NCI-H146 (cell line): ENCODE measurements at regions not wholly inside any gene's neighbourhood (a gene's known extent, or its start where the extent isn't known, plus 50 kb on each side); places are given as distances from the start of the nearest gene placed in this dataset.

ENCODE experiments used
- DNase-seq: peaks from one replicate; lab custom pipeline; 2025; lab: John Stamatoyannopoulos, UW

DNA sequence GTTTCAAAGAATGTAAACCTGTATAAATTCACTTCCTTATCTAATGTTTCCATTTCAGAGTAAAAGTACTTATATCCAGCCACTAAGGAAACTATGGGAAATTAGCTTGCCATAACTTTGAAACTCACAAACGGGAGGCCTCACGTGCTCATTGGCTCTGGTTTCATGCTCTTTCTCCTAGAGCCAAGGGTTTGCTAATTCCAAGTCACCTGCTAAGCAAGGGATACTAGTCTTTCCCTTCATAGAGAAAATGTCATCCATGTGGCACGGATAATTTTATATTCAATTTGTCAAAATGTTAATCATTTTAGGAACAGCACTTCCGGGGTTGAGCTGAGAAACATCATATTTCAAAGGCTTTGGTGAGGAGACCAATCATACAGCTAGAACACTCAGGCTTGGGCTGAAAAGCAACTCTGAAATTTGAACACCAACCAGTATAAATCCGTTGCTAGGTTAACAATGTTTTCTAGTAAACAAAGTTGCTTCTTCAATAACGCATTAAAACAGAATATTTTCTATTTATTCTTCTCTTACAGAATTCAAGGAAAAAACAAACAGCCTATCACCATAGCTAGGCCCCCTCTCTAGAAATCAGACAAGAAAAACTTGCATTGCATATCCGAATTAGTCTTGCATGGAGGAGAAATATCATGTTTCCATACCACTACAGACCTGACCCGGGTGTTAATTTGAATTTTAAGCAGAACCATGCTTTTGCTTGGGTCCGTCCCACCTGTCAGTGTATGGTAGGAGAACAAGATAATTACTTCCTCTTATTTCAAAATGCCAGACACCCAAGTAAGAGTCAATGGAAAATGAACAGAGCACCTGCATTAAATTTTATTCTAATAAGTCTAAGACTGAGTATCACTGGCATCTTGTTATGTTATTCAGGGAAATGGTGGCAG is 196.1 kb upstream of the ESRRG start:
- DNase-seq: no peak

DNA sequence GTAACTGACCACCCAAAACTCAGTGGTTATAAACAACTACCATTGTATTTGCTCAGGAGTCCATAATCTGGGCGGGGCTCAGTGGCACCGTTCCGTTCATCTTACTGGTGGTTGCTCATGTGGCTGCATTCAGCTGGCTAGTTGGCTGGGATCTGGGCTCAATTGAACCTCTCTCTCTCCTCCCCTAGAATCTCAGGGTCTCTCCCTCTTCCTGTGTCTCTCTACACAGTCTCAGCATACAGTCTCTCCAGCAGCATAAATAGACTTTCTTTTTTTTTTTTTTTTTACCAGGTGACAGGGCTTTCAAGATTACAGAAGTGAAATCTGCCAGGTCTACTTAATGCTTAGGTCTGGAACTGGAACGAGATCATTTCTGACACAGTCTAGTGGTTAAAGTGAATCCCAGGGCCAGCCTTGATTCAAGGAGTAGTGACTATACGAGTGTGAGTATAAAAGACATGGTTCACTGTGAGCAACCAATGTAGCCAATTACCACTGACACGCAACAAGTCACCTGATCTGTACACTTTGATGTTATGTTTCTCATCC is 193.7 kb upstream of the ESRRG start:
- no peak for DNase-seq

GRCh38 chr1:216914974-216915373 is 191.7 kb upstream of the ESRRG start:
- no peak for DNase-seq

GRCh38 chr1:216913976-216914375 is 190.7 kb upstream of the ESRRG start:
- no peak for DNase-seq

DNA sequence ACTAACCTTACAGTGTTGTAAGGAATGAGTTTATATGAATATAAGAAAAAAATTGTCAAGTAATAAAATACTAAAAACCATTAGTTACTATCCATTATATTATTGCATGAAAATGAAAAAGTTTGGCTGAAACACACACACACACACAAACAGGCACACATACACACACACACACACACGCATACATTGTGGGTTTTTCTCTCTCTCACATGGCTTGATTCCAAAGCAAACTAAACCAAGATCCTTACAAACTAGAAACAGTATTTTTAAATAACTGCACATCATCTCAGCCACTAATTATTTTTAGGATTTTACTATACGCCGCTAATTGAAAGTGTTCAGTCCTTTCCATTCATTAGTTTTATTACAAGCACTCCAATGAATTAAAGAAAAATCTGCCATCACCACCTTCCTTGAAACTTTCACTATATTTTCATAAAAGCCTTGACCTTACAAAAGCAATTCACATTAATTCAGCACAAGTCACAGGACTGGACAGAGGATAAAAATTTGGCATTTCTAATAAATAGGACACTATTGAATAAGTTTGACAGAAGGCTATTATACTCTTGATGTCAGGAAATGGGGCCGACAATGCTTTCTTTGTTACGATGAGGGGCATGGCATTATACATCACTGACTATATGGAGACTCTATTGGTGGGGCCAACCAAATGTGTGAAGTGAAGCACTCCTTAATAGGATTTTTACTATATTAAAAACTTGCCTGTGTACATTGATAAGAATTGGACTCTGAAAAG is 187.0 kb upstream of the ESRRG start:
- DNase-seq: no peak

GRCh38 chr1:216908126-216908525 is 184.9 kb upstream of the ESRRG start:
- no peak for DNase-seq

GRCh38 chr1:216907100-216907499 is 183.9 kb upstream of the ESRRG start:
- no peak for DNase-seq

GRCh38 chr1:216905781-216906180 is 182.6 kb upstream of the ESRRG start:
- no peak for DNase-seq

DNA sequence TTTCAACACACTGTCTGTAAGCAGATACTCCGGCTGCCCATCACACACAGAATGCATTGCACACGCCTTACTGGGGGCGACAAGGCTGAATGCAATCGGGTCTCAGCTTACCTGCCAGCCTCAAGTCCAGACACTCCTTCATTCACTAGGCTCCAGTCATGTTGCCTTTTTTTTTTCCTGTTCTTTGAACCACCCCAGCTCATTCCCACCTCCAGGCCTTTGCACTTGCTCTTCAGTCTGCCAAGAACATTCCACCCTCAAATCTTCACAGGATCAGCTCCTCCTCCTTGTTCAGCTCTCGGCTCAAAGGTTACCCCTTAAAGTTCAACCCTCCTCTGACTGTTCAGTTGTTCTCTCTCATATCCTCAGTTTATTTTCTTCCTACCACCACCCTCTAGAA is 181.9 kb upstream of the ESRRG start:
- DNase-seq: no peak

DNA sequence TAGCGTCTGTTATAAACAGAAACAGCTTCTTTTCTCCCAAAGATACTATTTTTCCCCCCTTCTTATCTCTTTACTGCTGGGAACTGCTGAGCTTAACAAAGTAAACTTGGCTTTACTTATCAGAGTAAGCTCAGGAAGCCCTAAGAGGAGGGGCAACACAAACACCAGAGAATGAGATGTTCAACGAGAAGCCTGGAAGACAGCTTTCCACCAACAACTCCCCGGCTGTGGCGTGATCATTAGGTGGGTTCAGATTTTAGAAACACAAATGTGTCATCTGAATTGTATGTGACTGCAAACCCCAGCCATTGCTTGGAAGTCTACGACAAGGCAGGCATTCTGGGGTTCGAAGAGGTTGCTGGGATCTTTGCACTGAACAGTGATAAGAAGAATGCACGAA is 181.2 kb upstream of the ESRRG start:
- DNase-seq: no peak

DNA sequence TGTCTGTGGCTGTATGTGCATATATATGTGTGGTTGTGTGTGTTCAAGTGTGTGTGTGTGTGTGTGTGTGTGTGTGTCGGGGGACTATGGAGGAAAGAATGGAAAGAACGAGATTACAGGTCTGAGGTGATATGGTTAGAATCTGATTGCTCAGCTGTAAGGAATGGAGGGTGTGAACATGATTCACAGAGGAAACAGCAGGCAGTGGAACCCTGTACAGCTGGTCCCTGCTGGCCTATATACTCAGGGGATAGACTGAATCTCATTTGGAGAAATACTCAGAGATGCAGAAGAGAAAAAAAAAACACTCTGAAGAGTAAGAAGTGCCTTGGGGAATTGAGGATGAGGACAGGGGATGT is 180.1 kb upstream of the ESRRG start:
- DNase-seq: peak; percentile 6

- DNase-seq: peak; percentile 40
Measured at GRCh38 chr1:216902669-216903381, 179.6 kb upstream of the ESRRG start.

DNA sequence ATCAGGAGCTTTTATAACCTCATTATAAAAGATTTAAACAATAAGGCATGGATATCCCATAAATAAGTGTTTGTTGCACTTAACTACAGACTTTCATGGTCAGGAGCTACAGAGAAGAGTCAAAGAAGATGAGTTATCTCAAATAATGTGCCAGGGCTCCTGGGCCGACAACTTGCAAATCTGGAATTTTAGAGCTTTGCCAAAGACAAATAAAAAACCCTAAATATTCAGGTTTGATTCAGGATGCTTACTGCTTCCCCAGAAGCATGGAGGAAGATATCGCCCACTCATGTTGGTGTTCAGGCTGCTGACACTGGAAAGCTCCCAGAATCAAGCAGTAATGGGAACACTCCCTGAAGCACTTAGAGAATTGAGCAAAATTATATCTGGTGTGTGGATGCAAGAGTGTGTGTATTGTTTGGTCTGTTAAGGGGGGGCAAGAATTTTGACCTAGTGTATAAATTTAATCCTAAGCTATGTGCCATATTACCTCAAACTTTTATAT is 176.9 kb upstream of the ESRRG start:
- no peak for DNase-seq

- DNase-seq: no peak
Measured at GRCh38 chr1:216898801-216899200, 175.6 kb upstream of the ESRRG start.

- no peak for DNase-seq
Measured at GRCh38 chr1:216896146-216896545, 172.9 kb upstream of the ESRRG start.

GRCh38 chr1:216894494-216894893 is 171.3 kb upstream of the ESRRG start:
- DNase-seq: no peak

GRCh38 chr1:216892581-216893160 is 169.4 kb upstream of the ESRRG start:
- DNase-seq: peak; percentile 23

GRCh38 chr1:216890871-216891270 is 167.6 kb upstream of the ESRRG start:
- DNase-seq: no peak

GRCh38 chr1:216888731-216889130 is 165.5 kb upstream of the ESRRG start:
- DNase-seq: no peak

GRCh38 chr1:216887032-216887431 is 163.8 kb upstream of the ESRRG start:
- DNase-seq: no peak

GRCh38 chr1:216884614-216885229 is 161.5 kb upstream of the ESRRG start:
- no peak for DNase-seq
